DMS53 treated with DMSO at 0.1 percent for 48 hours (cell line): ENCODE measurements at regions not wholly inside any gene's neighbourhood (a gene's known extent, or its start where the extent isn't known, plus 50 kb on each side); places are given as distances from the start of the nearest gene placed in this dataset.

Source experiments
- DNase-seq: peaks from one replicate; lab custom pipeline; 2025; ENCODE audit not compliant: unreplicated experiment; lab: John Stamatoyannopoulos, UW

DNA sequence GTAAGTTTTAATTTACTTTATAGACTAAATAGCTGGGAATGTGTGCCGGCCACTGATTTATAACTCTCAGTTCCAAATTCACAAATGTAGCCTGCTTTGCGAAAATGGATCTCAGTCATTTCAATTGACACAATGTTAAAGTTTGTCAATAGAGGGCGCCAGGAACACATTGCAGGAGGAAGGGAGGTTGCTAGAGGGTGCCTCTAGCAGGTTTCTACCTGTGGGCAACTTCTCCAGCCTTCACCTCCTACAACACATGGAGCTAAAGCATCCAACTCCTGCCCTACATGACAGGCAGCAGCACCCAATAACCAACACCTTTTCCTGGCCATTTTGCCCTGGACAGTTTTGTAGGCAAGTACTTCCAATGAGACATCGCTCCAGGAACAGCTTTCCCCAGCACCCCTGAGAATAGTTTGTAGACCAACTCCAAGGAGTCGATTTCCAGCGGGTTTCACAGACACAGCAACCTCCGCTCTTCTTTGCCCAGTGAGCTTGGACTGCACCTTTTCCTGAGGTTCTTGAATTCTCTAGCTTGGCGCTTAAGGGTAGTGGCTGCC lies 784.8 kb upstream of the CDH2 start:
- DNase-seq = peak; percentile 36

DNA sequence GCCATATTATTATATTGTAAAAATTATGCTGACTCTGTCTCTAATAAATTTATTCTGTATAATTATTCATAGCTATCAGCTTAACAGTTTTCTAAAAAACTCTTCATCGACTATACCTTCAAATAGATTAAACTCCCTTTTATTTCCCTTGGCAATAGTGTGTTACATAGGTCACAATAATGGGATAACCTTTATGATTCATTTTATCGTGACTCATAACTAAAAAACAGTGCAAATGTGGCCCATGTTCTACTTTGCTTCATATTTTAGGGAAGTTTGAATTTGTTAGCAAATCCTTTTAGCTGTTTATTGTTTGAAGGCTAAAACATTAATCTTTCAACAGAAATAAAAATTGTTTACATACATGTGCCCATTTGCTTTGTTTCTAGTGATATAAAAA lies 783.2 kb upstream of the CDH2 start:
- no peak for DNase-seq

DNA sequence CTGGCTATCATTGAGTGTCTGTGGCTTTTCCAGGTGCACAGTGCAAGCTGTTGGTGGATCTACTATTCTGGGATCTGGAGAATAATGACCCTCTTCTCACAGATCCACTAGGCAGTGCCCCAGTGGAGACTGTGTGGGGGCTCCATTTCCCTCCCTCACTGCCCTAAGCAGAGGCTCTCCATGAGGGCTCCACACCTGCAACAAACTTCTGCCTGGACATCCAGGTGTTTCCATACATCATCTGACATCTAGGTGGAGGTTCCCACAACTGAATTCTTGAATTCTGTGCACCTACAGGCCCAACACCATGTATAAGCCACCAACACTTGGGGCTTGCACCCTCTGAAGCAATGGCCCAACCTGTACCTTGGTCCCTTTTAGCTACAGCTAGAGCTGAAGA lies 775.4 kb upstream of the CDH2 start:
- no peak for DNase-seq

DNA sequence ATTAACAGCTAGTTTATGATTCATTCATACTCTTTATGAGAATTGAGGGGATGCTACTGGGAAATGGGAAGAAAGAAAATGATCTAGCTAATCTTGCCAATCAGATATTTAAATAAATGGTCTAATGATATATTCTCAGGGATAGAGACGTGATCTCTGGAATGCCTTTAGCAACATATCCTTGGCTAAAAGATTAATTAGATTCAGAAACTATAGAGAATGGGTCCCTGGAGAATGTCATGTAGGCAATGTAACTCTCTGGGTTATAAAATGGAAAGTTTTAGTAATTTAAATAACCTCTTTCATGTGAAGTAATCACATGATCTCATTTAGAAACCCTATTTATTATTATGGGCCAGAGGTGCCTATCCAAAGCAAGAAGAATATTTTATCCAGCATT lies 771.0 kb upstream of the CDH2 start:
- DNase-seq = no peak

DNA sequence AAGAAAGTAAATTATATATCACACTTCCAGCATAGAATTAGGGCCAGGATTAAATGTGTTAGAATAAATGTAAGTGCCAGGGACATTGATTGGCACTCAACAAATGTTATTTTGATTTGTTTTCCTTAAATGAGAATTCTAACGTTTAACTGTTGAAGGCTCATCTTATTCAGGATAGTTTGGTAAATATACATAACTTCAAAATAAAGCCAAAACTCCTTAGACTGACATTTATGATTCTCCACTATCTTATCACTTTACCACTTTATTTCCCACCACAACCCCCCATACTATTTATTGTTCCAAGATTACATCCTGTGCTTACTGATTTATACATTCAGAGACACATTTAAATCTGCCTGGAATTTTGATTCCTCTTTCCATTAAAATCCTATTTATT lies 769.5 kb upstream of the CDH2 start:
- DNase-seq = no peak

DNA sequence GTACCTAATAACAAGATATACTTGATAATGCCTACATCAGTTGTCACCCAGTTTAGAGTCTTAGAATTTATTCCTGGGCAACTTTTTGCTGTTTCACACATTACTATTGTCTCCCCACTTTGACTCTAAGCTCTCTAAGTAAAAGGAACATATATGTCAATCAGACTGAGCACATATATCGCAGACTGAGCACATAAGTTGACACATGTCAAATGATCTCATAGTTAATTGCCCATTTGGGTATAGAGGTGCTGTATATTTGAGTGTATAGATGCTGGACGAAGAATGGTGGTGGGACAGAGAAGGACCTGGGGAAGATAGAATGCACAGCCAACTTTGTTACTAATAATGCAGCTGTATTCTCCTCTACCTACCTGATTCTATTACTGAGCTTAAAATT lies 746.0 kb upstream of the CDH2 start:
- DNase-seq = no peak

DNA sequence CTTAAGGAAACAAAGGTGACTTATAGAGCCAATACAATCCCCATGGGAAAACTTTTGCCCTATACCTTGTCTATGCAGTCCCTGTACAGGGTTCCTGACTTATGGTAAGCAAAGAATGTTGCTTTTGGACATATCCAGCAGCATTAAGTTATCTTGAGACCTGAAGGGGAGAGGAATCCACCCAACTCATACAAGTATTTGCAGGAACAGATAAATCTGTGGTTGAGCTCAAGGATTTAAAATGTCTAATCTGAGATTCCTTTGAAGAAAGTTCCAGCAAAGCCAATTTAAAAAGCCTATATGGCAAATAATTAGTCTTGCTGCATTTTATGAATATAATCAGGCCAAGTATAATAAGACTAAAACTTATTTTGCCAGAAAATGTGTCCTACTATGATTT lies 739.5 kb upstream of the CDH2 start:
- no peak for DNase-seq

DNA sequence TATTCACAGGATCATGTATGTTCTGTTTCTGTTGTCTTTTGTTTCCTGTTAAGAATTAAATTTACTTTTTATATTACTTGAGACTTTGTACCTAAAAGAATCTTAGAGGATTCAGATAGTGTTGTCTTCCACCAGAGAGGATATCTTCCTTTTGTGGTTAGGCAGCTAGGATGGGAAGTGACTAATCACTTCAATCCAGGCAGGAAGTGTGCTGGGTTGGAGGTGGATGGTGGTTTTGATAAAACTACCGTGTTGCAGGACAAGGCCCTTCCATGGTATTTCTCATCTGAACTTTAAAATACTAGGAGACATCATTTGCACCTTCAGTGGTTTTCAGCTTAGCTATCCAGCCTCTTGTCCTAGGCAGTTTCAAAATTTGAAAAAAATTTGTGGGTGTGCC lies 728.6 kb upstream of the CDH2 start:
- DNase-seq = no peak

DNA sequence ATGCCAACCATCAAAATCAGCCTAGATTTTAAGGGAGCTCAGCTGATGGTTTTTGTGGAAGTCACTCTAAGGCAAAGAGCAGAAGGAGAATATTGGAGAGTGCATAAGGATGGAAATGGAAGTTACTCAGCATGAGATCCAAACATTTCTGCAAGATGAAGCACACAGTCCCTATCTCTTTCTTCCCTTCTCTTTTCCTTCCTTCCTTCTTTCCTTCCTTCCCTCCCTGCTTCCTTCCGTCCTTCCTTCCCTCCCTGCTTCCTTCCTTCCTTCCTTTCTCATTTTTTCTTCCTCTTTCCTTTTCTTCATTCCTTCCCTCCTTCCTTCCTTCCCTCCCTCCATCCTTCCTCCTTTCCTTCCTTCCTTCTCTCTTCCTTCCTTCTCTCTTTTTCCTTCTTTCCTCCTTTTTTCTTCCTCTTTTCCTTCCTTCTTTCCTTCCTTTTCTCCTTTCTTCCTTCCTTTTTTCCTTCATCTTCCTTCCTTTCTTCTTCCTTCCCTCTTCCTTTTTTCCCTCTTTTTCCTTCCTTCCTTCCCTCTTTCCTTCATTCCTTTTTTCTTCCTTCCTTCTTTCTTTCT lies 727.9 kb upstream of the CDH2 start:
- DNase-seq = no peak

DNA sequence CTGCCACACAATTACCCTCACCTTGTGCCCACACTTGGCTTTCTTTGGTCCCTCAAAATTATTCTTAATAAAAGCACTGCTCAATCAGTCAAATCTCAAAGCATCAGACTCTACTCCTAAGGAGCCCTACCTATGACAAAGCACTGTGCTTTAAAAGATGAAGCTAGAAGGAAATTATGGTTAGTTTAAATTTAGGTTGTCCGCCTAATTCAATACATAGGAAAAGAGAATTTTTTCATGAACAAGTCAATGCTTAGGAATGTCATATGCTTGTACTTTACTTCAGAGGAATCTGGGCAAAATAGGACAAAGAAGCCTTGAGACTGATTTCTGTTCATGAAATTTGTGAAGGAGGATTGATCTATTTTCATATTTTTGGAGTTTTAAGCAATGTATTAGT lies 726.4 kb upstream of the CDH2 start:
- DNase-seq = no peak

DNA sequence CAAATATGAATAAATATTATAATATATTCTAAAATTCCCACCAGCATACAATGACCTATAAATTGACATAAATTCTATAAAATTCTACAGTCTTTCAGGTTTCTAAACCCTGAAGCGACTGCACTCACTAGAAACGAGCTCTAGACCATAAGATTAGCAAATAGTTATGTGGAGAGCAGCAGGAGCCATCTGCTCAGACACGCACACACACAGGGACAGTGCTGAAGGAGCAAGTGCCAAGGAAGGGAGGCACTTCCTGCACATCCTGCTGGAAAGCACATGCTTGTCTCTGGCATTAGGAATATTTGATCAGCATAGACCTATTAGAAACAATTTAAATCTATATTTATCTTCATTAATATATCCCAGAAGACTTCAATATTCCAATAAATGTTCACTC lies 713.9 kb upstream of the CDH2 start:
- DNase-seq = no peak

DNA sequence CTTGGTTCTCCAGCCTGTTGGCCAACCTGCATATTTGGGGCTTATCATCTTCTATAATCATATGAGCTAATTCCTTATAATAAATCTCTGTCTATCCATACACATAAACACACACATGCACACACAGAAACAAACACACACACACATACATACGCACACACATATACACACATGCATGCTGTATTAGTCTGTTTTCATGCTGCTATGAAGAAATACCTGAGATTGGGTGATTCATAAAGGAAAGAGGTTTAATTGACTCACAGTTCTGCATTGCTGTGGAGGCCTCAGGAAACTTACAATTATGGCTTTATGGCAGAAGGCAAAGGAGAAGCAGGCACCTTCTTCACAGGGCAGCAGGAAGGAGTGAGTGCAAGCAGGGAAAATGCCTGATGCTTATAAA lies 707.4 kb upstream of the CDH2 start:
- DNase-seq = no peak

DNA sequence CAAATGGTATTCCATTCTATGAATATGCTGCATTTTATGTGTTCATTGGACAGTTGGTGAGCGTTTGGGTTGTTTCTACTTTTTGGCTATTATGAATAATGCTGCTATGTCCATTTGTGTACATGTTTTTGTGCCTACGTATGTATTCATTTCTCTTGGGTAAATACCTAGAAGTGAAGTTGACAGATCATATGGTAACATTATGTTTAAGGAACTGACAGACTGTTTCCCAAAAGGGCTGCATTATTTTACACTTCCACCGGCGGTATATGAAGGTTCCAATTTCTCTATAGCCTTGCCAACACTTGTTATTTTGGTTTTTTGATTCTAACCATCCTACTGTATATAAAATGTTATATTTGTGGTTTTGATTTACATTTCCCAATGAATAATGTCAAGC lies 703.9 kb upstream of the CDH2 start:
- no peak for DNase-seq

DNA sequence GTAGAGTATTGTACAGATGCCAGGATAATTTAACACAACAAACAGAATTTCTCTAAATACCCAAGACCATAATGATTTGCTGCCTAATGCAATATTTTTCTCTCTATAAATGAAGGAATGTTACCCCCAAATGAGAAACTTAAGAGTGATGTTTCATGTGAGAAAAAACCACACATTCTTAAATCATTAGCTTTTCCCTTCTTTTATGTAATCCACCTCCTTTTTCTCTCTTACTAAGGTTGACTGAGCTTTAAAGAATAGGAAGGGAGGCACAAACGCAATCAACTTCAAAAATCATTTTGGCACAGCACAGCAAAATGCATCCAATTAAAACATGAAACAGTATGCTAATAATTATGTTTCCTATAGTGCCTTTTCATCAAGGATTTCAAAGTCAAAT lies 698.1 kb upstream of the CDH2 start:
- no peak for DNase-seq

DNA sequence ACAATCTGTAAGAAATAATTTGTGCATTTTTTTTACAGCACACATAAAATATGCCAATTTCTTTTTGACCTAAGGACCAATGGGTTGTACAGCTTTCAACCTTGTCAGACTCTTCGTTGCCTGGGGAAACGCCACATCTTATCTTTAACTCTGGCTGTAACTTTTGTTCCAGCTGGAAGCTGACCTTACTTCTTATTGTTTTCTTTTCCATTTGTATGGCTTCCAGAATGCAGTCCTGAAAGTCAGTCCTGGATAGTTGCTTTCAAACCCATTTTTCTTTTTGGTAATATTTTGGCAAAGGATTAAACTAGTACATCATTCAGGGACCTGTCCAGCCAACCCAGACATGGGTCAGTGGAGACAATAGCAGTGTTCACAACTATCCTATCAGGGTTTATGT lies 686.5 kb upstream of the CDH2 start:
- DNase-seq = no peak

DNA sequence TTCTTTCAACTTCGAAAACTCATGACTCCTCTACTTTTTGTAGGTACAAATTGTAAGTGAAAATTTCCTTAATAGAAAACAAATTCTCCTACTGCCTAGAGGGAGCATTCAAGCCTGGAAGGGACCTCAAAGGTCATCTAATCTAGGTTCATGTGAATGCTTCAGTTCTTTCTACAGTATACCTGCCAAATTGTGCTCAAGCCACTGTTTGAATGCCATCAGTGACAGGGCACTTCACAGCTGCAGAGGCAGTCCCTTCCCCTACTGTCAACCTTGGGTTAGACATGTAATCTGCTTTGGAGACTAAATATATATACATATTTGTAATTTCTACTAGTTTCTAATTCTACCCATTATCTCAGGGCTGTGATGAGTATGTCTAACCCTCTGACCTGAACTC lies 681.3 kb upstream of the CDH2 start:
- DNase-seq = no peak

DNA sequence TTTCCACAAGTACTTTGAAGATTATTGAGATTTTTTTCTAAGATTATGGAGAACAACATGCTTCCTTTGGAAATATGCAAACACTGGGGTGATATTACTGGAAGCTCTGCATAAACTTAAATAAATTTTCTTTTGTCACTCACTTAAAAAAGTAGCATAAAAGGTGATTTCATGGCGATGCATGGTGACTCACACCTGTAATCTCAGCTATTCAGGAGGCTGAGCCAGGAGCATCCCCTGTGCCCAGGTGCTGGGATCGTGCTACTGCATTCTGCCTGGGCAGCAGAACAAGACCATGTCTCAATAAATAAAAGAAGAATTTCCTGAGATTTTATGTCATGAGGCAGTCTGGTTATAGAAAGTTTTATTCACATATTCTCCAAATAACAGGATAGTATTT lies 679.1 kb upstream of the CDH2 start:
- DNase-seq = no peak

DNA sequence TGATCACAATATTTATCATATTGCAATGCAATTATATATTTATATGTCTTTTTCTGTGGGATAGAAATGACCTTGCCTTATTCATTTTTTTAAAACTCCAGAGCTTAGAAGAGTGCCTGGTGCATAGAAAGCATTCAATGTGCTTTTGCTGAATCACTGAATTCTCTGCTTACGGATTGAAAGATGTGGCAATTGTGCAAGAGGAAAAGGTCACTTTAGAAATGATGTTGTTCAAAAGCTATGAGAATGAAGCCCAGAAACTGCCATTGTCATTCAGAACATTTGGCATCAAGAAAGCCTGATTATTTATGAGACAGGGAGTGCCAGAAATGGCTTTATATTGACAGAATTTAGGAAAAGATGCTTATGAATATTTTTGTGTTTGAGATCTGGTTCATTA lies 678.6 kb upstream of the CDH2 start:
- DNase-seq = no peak

DNA sequence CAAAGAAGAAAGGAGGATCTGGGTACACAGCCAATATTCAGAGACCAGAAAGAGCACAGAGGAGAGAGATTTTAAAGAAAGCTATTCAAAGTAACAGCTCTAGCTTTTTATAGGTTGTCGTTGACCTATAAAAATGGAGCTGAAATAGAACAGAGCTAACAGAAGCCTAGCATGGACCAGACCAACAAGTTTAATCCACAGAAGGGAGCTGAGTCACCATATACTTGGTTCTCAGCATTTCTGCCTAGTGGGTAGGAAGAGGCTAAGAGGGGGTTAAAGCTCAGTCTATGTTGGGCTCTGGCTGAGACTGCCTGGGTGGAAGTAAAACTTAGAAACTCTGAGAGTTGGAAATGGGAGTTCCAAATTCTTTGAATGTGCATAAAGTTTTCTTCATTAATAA lies 678.0 kb upstream of the CDH2 start:
- DNase-seq = no peak

DNA sequence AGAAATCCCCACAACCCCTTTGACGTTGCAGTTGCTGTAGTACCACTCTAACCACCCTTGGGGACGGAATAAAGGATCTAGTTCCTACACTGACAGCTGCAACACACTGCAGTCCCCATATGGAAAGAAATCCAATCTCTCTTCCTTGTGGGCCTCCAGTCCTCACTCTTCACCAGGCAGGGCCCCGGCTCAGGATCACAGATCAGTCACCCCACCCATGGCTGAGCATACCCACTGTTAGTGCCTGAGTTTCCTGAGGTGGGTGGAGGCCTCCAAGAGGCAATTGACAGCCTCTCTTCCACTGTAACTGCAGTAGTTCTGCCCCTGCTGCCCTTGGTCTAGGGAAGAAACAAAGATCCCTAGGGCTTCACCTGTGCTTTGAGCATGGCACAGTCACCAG lies 670.0 kb upstream of the CDH2 start:
- DNase-seq = no peak

DNA sequence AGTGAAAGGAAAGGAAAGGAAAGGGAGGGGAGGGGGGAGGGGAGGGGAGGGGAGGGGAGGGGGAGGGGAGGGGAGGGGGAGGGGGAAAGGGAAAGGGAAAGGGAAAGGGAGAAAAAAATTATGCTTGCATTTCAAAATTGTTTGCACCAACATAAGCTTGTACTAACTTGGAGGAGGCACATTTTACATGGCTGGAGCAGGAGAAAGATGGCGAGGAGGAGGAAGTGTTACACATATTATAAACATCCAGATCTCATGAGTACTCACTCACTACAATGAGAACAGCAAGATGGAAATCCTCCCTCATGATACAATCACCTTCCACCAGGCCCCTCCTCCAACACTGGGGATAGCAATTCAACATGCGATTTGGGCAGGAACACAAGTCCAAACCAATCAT lies 660.2 kb upstream of the CDH2 start:
- DNase-seq = no peak

DNA sequence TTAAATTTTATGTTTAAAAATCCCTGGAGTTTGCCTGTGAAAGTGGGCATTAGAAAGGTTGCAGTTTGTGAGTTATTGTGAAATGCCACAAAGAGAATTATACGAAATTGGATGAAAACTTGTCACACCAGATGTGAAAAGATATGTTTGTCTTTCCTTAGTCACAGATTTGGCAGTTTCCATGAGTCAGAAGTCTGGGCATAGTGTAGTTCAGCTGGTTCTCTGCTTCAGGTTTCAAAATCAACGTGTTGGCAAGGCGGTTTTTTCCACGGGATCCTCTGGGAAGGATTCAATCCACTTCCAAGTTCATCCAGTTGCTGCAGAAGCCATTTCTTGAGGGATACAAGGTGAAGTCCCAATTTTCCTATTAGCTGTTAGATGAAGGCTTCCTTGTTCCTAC lies 658.0 kb upstream of the CDH2 start:
- DNase-seq = peak; percentile 15

DNA sequence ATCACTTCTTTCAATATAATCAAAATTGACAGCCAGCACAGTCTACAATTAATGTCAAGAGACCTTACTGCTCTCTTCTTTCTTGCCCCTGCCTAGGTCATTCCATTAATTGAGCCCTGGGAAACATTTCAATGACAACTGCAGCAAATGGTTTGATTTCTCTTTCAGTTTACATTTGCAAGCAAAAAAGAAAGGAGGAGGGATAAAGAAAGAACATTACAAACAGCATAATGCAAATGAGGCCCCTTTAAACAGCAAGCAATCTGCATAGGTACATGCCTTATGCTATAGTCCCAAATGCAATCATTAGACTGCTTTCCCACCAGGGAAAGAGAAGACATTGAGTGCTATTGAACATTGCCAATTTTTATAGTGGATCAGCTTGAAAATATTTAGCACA lies 655.0 kb upstream of the CDH2 start:
- DNase-seq = no peak

DNA sequence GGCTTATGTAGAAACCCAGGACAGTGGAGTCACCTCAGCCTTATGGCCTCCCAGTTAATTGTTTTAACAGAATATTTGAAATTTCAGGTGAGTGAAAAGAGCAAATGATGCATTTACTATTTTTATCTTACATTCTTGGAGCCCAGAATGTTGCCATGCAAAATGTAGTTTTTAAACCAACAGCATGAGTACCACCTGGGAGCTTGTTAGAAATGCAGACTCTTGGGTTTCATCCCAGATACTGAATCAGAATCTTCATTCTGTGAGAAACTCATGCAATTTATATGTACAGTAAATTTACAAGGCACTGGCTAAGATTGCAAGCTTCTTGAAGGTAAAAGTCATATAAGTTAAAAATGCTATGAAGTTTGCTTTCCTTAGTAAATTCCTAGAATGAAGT lies 654.5 kb upstream of the CDH2 start:
- DNase-seq = no peak
